HG02970 (cell line): ENCODE measurements at regions not wholly inside any gene's neighbourhood (a gene's known extent, or its start where the extent isn't known, plus 50 kb on each side); places are given as distances from the start of the nearest gene placed in this dataset.

Experiments used
- ATAC-seq: cut with Tn5 transposase; IDR thresholded peaks from one replicate; pipeline ENCODE4 v1.9.1; 2021; ENCODE audit warnings: mild to moderate bottlenecking, moderate library complexity, moderate number of reproducible peaks; ENCODE audit not compliant: unreplicated experiment, low FRiP score

GRCh38 chr10:58932126-58932525 lies 244.3 kb upstream of the PHYHIPL start:
- ATAC-seq: no peak

- no peak for ATAC-seq
Measured at GRCh38 chr10:58932577-58933314, 243.7 kb upstream of the PHYHIPL start.

DNA sequence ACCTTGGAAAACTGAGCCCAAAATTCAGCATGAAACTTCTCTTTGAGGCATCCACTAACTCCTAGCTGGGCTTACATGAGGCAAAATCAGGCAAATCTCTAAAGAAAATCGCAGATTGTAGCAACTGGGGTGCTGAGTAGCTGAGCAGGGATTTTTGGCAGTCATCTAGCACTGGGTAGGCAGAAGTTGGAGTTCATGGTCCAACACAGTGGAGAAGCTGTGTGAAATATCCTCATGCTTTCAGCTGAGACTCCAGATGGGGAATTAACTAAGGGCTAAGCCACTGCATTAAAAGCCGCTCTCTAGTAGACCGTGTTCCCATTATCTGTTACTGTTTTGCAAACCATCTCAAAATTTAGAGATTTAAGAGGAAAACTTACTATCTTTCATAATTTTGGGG lies 240.1 kb upstream of the PHYHIPL start:
- ATAC-seq: no peak

DNA sequence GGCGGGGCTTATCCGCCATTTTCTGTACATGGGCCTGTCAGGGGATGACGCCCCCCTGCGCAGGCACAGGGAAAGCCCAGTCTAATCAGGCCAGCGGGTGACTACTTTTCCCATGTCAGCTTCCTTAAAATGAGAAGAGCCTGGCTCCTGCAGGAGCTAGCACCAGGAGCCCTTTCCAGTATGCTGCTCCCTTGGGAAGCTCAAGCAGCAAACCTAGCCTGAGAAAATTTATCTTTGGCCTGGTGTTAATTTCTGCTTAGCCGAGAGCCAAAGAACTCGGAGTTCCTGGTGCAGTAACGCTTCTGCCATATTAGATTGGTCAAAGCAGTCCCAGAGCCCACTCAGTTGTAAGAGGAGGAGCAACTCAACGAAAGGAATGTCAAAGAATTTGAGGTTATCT lies 239.0 kb upstream of the PHYHIPL start:
- no peak for ATAC-seq

DNA sequence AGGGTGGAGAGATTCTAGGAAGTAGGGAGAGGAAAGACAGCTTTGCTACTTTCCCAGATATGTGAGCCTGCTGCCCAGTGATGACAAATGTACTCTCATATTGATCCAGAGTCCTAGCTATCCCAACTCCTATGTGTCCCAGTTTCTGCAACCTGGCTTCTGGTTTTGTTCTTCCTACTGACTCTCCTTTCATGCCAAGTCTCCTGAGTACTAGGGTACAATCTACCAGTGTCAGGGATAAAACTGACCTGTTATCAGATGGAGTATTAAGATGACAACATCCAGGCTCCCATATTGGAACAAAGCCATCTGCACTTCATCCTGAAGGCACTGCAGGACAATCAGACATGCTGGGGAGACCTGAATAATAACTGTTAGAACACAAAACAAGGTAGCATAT lies 233.7 kb upstream of the PHYHIPL start:
- ATAC-seq: no peak

- no peak for ATAC-seq
Measured at GRCh38 chr10:58943256-58943890, 233.1 kb upstream of the PHYHIPL start.

GRCh38 chr10:58943960-58944359 lies 232.5 kb upstream of the PHYHIPL start:
- no peak for ATAC-seq

DNA sequence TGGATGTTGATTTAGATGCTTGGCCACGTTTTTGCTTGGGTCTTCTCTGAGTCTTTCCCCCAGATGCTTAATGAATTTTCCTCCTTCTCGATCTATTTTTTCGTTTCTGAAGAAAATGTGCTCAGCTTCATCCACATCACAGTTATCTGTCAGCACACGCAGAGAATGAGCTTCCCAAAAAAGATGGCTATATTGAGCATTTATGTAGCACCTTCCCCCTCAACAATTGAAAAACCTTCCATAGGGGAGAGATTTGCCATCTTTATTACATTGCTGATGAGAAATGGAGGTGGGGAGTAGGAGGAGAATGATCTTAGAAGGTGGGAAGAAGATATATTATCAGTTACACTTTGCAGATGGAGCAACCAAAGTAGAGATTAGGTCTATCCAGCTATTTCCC lies 228.1 kb upstream of the PHYHIPL start:
- ATAC-seq: no peak

GRCh38 chr10:58950618-58951017 lies 225.8 kb upstream of the PHYHIPL start:
- no peak for ATAC-seq

DNA sequence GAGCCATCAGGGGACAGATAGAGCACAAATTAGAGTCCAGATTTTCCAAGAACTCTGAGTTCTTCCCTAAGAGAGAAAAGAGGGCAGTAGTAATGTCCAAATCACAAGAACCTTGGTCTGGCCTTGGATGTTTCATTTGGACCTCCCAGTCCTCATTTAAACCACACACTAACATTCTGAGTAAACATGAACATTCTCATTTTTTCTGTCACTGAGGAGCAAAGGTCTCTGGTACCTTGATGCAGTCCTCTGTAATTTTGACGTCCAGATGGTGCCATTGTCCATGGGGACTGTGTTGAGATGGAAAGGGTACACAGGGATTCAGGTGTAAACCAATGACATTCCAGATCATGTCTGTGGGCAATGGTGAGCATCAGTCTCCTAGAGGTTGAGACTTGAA lies 225.4 kb upstream of the PHYHIPL start:
- no peak for ATAC-seq

- ATAC-seq: no peak
Measured at GRCh38 chr10:58951746-58952145, 224.7 kb upstream of the PHYHIPL start.

DNA sequence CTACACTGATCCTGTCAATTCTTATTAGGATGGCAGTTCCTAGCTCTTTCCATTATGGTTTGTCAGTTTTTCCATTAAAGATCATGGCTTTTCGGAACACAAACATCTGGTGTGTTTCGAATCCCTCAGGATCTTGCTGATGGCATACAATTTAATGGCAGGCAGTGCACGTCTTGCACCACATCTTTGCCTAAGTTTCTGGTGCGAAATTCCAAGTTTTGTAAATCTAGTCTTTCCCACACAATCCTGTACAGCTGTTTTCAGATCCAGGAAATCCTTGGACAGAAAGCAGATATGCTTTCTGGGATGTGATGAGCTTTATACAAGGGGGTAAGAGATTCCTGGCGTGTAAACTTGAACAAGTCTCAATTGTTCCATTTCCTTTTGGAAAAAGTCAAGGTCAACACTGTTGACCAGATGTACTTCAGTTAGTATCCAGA lies 224.3 kb upstream of the PHYHIPL start:
- no peak for ATAC-seq

GRCh38 chr10:58952747-58953466 lies 223.5 kb upstream of the PHYHIPL start:
- peak; percentile 84 for ATAC-seq

GRCh38 chr10:58954178-58954577 lies 222.3 kb upstream of the PHYHIPL start:
- ATAC-seq: no peak

DNA sequence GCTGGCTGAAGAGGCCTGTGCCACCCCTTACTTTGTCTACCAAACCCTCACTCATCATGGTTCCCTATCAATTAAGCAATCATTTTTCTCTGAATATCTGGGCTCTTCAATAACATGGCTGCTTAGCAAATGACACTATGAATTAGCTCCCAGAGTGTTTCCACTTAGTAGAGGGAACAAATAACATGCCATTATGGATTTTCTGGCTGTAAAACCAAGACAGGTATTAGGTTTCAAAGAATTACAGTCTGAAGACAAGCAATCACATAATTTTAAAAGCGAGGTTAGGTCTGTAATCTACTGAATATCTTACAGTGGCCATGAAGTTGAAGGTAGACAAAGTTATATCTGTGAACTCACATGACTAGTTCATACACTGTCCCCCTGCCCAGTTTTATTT lies 220.8 kb upstream of the PHYHIPL start:
- ATAC-seq: no peak

DNA sequence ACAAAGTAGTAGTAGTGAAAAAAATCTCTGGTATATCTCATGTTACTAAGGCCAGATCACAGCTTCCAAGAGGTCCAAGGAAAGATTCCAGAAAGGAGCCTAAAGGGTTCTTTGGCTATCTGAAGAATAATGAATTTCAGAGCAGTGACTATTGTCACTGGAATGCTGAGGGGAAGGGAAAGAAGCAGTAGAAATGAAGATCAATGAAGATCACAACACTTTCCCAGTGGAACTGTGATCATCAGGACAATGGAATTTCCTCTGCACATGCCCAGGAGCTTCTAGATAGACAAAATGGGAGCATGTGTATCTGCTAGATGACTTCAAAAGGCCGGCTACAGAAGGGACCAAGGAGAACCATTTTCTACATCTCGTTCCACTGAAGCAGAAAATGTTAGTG lies 219.5 kb upstream of the PHYHIPL start:
- no peak for ATAC-seq

DNA sequence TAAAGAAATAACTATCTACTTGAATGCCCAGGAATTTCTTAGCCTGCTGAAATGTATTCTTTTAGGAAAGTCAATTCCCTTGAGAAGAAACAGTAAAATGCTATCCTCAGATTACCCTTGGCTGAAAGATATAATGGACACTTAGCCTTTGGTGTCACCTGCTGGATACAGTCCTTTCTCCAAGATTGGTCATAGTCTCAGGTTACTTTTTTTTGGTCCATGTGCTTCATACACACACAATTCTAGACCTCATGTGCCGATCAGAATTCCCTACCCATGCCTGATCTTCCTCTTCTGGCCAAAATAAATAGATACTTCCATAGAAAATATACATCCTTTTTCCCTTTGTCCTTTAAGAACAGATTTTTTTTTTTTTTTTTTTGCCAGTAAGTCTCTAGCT lies 218.9 kb upstream of the PHYHIPL start:
- ATAC-seq: no peak

GRCh38 chr10:58963101-58963534 lies 213.3 kb upstream of the PHYHIPL start:
- ATAC-seq: no peak

DNA sequence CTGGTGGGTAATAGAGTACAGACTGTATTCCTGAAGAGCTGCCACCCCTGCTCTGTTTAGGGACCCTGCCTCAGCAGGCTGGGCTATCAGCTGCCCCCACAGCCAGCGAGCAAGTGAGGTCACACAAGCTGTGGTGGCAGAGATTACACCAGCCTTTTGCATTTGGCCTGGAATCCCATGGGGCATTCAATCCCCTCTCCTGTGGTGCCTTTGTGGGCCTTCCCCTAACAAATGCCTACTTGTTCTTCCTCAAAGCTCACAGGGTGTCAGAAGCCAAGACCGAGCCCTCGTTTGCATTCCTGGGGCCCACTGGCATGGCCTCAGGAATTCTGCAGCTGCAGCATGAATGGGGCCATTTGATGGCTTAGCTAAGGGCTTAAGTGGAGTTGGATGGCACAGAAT lies 212.7 kb upstream of the PHYHIPL start:
- no peak for ATAC-seq

DNA sequence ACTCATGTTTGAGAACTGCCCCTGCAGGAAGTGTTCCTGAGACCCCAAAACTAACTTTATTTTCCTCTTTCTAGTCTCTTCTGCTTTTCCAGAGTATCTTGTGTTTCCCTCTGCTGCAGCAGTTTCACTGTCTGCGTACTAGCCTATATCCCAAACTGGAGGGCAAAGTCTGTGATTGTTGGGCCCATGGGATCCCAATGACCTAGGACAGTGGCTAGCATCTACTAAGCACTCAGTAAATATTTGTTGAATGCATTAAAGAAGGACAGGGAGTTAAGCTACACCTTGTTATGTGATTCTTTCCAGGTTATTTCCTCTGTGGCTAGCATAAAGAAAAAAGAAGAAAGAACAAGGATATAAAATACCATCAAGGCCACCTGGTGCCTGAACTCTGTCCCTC lies 210.6 kb upstream of the PHYHIPL start:
- ATAC-seq: no peak

- ATAC-seq: no peak
Measured at GRCh38 chr10:58967551-58968388, 208.7 kb upstream of the PHYHIPL start.
